MM.1S (cell line): ENCODE measurements at regions not wholly inside any gene's neighbourhood (a gene's known extent, or its start where the extent isn't known, plus 50 kb on each side); places are given as distances from the start of the nearest gene placed in this dataset.

Source experiments
- DNase-seq: peaks from one replicate; pipeline ENCODE4 v3.0.0-alpha.2; 2015
- H2AFZ ChIP-seq: fragments of 300-600 bp; sonication (generic); 2 replicates; pipeline ENCODE4 v1.6.0; 2016; ENCODE audit warnings: antibody characterized with exemption, low read length
- H3F3A ChIP-seq: fragments of 300-600 bp; sonication (generic); 2 replicates; pipeline ENCODE4 v1.6.1; 2016; ENCODE audit warnings: mild to moderate bottlenecking, antibody characterized with exemption, low read length, moderate library complexity, mixed read lengths; ENCODE audit not compliant: insufficient read depth
- H3K27ac ChIP-seq: fragments of 300-600 bp; sonication (generic); 2 replicates; pipeline ENCODE4 v1.5.1; 2016; ENCODE audit warnings: mild to moderate bottlenecking, low read length
- H3K27me3 ChIP-seq: fragments of 300-600 bp; sonication (generic); replicated peaks from 2 replicates; pipeline ENCODE4 v1.6.0; 2016; ENCODE audit warnings: low read length; ENCODE audit not compliant: insufficient read depth
- H3K36me3 ChIP-seq: fragments of 300-600 bp; sonication (generic); replicated peaks from 2 replicates; pipeline ENCODE4 v1.6.1; 2016; ENCODE audit warnings: mild to moderate bottlenecking, low read length, mixed read lengths; ENCODE audit not compliant: insufficient read depth
- H3K4me1 ChIP-seq: fragments of 300-600 bp; sonication (generic); 2 replicates; pipeline ENCODE4 v1.6.1; 2016; ENCODE audit warnings: low read length, mixed read lengths
- H3K4me2 ChIP-seq: fragments of 300-600 bp; sonication (generic); 2 replicates; pipeline ENCODE4 v1.6.0; 2016; ENCODE audit warnings: low read depth, low read length
- H3K4me3 ChIP-seq: fragments of 300-600 bp; sonication (generic); 2 replicates; pipeline ENCODE4 v1.5.1; 2016; ENCODE audit warnings: low read length, mixed read lengths
- H3K79me2 ChIP-seq: fragments of 300-600 bp; sonication (generic); 2 replicates; pipeline ENCODE4 v1.6.1; 2016; ENCODE audit warnings: mixed run types, low read length, mixed read lengths
- H3K9ac ChIP-seq: fragments of 300-600 bp; sonication (generic); 2 replicates; pipeline ENCODE4 v1.6.1; 2016; ENCODE audit warnings: low read length, mixed read lengths
- H3K9me2 ChIP-seq: fragments of 300-600 bp; sonication (generic); replicated peaks from 2 replicates; pipeline ENCODE4 v1.6.1; 2016; ENCODE audit warnings: mild to moderate bottlenecking, low read length, mixed read lengths; ENCODE audit not compliant: insufficient read depth
- H3K9me3 ChIP-seq: fragments of 300-600 bp; sonication (generic); replicated peaks from 2 replicates; pipeline ENCODE4 v1.6.1; 2016; ENCODE audit warnings: mild to moderate bottlenecking, low read length, mixed read lengths; ENCODE audit not compliant: insufficient read depth
- H4K20me1 ChIP-seq: fragments of 300-600 bp; sonication (generic); 2 replicates; pipeline ENCODE4 v1.6.1; 2016; ENCODE audit warnings: mild to moderate bottlenecking, low read length, moderate library complexity, mixed read lengths; ENCODE audit not compliant: insufficient read depth
- CTCF ChIP-seq: fragments of 300-600 bp; sonication (generic); IDR thresholded peaks from 2 replicates; pipeline ENCODE4 v1.5.1; 2016; ENCODE audit warnings: antibody characterized with exemption, low read length, mixed read lengths
- EZH2 ChIP-seq: fragments of 300-600 bp; sonication (generic); optimal IDR thresholded peaks from 2 replicates; pipeline ENCODE3; 2017; ENCODE audit warnings: low read depth, mild to moderate bottlenecking, antibody characterized with exemption, low read length, mixed read lengths
- EZH2phosphoT487 ChIP-seq: fragments of 300-600 bp; sonication (generic); IDR thresholded peaks from 2 replicates; pipeline ENCODE4 v1.6.1; 2018; ENCODE audit warnings: antibody characterized with exemption, low read length

DNA sequence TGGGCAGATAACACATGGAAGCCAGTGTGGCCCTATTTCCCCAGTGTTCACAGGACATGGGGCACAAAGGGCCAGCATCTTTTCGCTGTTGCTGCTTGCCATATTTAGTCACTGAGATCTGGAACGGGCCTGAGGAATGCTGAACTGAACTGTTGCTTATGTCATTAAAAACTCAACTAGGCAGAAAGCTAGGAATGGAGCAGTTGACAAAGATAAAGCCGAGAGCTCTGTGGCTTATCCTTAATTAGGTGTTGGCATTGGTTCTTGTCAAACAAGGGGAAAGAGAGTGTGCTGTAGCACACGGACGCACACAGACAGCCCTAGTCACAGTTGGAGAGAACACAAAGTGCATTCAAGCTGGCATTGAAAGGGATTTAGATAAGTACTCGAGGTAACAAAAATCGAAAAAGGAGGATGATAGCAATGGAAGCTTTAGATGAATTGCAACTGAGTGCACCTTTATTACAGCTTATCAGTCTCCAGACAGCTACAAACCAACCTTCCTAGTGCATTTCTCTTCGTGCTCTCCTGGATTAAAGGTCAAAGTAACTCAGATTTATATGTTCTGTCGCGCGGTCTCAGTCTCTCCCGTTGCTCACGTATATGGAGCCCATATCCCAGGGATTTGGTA, 450.2 kb upstream of the ZNF608 start:
- no peak overlapping the region for H2AFZ ChIP-seq
- no peaks in the 10 kb centered on the region for H3K79me2 ChIP-seq
- H3K4me3 ChIP-seq = no peak overlapping the region
- H4K20me1 ChIP-seq = no peaks in the 10 kb centered on the region
- no peaks in the 10 kb centered on the region for H3K9me3 ChIP-seq
- H3K9ac ChIP-seq = no peak overlapping the region
- no peak for DNase-seq
- H3K27ac ChIP-seq = no peak overlapping the region
- H3F3A ChIP-seq = no peaks in the 10 kb centered on the region
- H3K36me3 ChIP-seq = no peaks in the 10 kb centered on the region
- H3K4me1 ChIP-seq = no peaks in the 10 kb centered on the region
- no peak overlapping the region for H3K4me2 ChIP-seq
- H3K27me3 ChIP-seq = no peaks in the 10 kb centered on the region
- TF ChIP-seq EZH2 = no peak
- TF ChIP-seq CTCF = no peak
- TF ChIP-seq EZH2phosphoT487 = no peak
- H3K9me2 ChIP-seq = no peaks in the 10 kb centered on the region

GRCh38 chr5:125197321-125197720, 450.9 kb upstream of the ZNF608 start:
- no peaks in the 10 kb centered on the region for H3K9me3 ChIP-seq
- no peaks in the 10 kb centered on the region for H3K9me2 ChIP-seq
- no peak overlapping the region for H3K4me2 ChIP-seq
- H3K9ac ChIP-seq = no peak overlapping the region
- H3K79me2 ChIP-seq = no peaks in the 10 kb centered on the region
- no peak for TF ChIP-seq EZH2phosphoT487
- no peak for TF ChIP-seq EZH2
- no peak for TF ChIP-seq CTCF
- no peak overlapping the region for H3K27ac ChIP-seq
- H3K36me3 ChIP-seq = no peaks in the 10 kb centered on the region
- no peaks in the 10 kb centered on the region for H3K27me3 ChIP-seq
- DNase-seq = no peak
- no peaks in the 10 kb centered on the region for H3F3A ChIP-seq
- H3K4me1 ChIP-seq = no peaks in the 10 kb centered on the region
- no peaks in the 10 kb centered on the region for H4K20me1 ChIP-seq
- no peak overlapping the region for H2AFZ ChIP-seq
- H3K4me3 ChIP-seq = no peak overlapping the region

DNA sequence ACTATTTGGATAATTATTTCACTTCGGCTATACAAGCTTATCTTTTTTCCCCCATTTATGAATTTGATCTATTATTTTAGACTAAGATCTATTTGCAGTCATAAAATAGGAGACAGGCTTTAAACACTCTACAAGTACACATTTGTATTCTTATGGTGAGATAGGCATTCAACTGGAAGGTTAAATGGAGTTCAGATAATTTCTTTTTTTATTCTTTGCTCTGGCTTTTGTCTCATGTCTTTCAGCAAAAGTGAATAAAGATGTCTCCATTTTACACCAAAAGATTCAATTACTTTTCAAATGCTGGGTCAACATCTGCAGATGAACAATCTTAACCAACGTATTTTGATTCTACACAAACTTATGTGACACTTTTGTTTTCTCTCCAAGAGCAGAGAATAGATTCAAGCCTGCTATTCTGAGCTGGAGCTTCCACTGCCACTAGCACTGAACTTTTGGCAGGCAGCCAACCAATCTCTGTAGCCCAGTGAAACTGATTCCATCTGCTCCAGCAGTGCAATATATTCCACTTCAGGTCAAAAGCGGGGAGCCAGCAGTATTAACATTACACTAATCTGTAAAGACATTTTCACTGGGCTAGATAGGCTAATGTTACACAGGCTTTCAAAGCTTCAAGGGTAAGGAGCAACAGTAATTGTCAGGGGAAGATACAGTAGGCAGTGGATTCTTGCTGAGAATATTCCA, 452.0 kb upstream of the ZNF608 start:
- Histone ChIP-seq H4K20me1 (no peaks in the 10 kb centered on the region), H2AFZ (no peak overlapping the region), H3F3A (no peaks in the 10 kb centered on the region), H3K79me2 (no peaks in the 10 kb centered on the region), H3K9me3 (no peaks in the 10 kb centered on the region), H3K4me1 (no peaks in the 10 kb centered on the region), H3K27ac (no peak overlapping the region), H3K36me3 (no peaks in the 10 kb centered on the region), H3K9me2 (no peaks in the 10 kb centered on the region), H3K4me2 (no peak overlapping the region), H3K27me3 (no peaks in the 10 kb centered on the region), H3K4me3 (no peak overlapping the region), H3K9ac (no peak overlapping the region)
- TF ChIP-seq EZH2phosphoT487 (no peak), EZH2 (no peak), CTCF (no peak)
- DNase-seq = peak; percentile 56
